H9 (cell line): ENCODE measurements at regions not wholly inside any gene's neighbourhood (a gene's known extent, or its start where the extent isn't known, plus 50 kb on each side); places are given as distances from the start of the nearest gene placed in this dataset.

Experiments
- DNase-seq: peaks from one replicate; pipeline ENCODE4 v3.0.0-alpha.2; 2017
- H2AFZ ChIP-seq: one replicate; pipeline ENCODE4 v1.6.1; 2013; ENCODE audit warnings: mild to moderate bottlenecking, low read length, control low read depth, moderate library complexity
- H2AK5ac ChIP-seq: 2 replicates; pipeline ENCODE4 v1.6.1; 2013; ENCODE audit warnings: low read length, control low read depth, mixed read lengths; ENCODE audit not compliant: insufficient read length
- H2BK120ac ChIP-seq: one replicate; pipeline ENCODE4 v1.6.1; 2013; ENCODE audit warnings: low read depth, mild to moderate bottlenecking, low read length, control low read depth, inconsistent platforms; ENCODE audit not compliant: poor library complexity, severe bottlenecking
- H2BK12ac ChIP-seq: 2 replicates; pipeline ENCODE4 v1.6.1; 2013; ENCODE audit warnings: low read length, control low read depth, mixed read lengths, low read depth; ENCODE audit not compliant: insufficient read length
- H2BK15ac ChIP-seq: 2 replicates; pipeline ENCODE4 v1.6.1; 2013; ENCODE audit warnings: low read depth, low read length, control low read depth
- H2BK20ac ChIP-seq: one replicate; pipeline ENCODE4 v1.6.1; 2013; ENCODE audit warnings: low read depth, mild to moderate bottlenecking, low read length, control low read depth, inconsistent platforms; ENCODE audit not compliant: poor library complexity, severe bottlenecking
- H2BK5ac ChIP-seq: 2 replicates; pipeline ENCODE4 v1.6.1; 2013; ENCODE audit warnings: low read length, control low read depth, mixed read lengths; ENCODE audit not compliant: insufficient read length
- H3K14ac ChIP-seq: 2 replicates; pipeline ENCODE4 v1.6.1; 2013; ENCODE audit warnings: low read length, control low read depth; ENCODE audit not compliant: insufficient read depth
- H3K18ac ChIP-seq: 2 replicates; pipeline ENCODE4 v1.6.1; 2013; ENCODE audit warnings: low read depth, mild to moderate bottlenecking, mixed read lengths, low read length, control low read depth; ENCODE audit not compliant: insufficient read length
- H3K23ac ChIP-seq: 2 replicates; pipeline ENCODE4 v1.6.1; 2013; ENCODE audit warnings: low read length, control low read depth, mixed read lengths, low read depth; ENCODE audit not compliant: insufficient read length
- H3K23me2 ChIP-seq: 2 replicates; pipeline ENCODE4 v1.6.1; 2013; ENCODE audit warnings: low read depth, mild to moderate bottlenecking, mixed read lengths, low read length, control low read depth; ENCODE audit not compliant: insufficient read length, poor library complexity, severe bottlenecking
- H3K27ac ChIP-seq: 2 replicates; pipeline ENCODE4 v1.5.1; 2013; ENCODE audit warnings: low read length, control low read depth, mixed read lengths, low read depth; ENCODE audit not compliant: insufficient read length
- H3K27me3 ChIP-seq: 2 replicates; pipeline ENCODE4 v1.6.1; 2013; ENCODE audit warnings: low read length, control low read depth, inconsistent platforms; ENCODE audit not compliant: insufficient read depth
- H3K4ac ChIP-seq: 2 replicates; pipeline ENCODE4 v1.6.1; 2013; ENCODE audit warnings: low read depth, mild to moderate bottlenecking, control low read depth, inconsistent platforms, low read length, moderate library complexity
- H3K4me1 ChIP-seq: 2 replicates; pipeline ENCODE4 v1.6.1; 2013; ENCODE audit warnings: low read length, control low read depth, inconsistent platforms; ENCODE audit not compliant: insufficient read depth
- H3K4me2 ChIP-seq: 2 replicates; pipeline ENCODE4 v1.6.1; 2013; ENCODE audit warnings: low read length, control low read depth, mixed read lengths; ENCODE audit not compliant: insufficient read length, insufficient read depth
- H3K56ac ChIP-seq: 2 replicates; pipeline ENCODE4 v1.6.1; 2013; ENCODE audit warnings: low read depth, mild to moderate bottlenecking, mixed read lengths, low read length, control low read depth; ENCODE audit not compliant: insufficient read length
- H3K79me1 ChIP-seq: 2 replicates; pipeline ENCODE4 v1.6.1; 2013; ENCODE audit warnings: low read depth, mild to moderate bottlenecking, moderate library complexity, low read length, control low read depth, inconsistent platforms; ENCODE audit not compliant: insufficient read depth, poor library complexity, severe bottlenecking
- H3K79me2 ChIP-seq: 2 replicates; pipeline ENCODE4 v1.6.1; 2013; ENCODE audit warnings: low read length, control low read depth, inconsistent platforms; ENCODE audit not compliant: insufficient read depth
- H3K9ac ChIP-seq: 2 replicates; pipeline ENCODE4 v1.6.1; 2013; ENCODE audit warnings: low read length, control low read depth, mixed read lengths; ENCODE audit not compliant: insufficient read length; ENCODE audit errors: extremely low read depth
- H3K9me3 ChIP-seq: one replicate; pipeline ENCODE4 v1.6.1; 2013; ENCODE audit warnings: low read depth, low read length, inconsistent platforms; ENCODE audit not compliant: control insufficient read depth
- H3T11ph ChIP-seq: one replicate; pipeline ENCODE4 v1.6.1; 2013; ENCODE audit warnings: mild to moderate bottlenecking, low read length, control low read depth, inconsistent platforms
- H4K20me1 ChIP-seq: one replicate; pipeline ENCODE4 v1.6.1; 2013; ENCODE audit not compliant: control insufficient read depth, insufficient read length, insufficient read depth
- H4K5ac ChIP-seq: 2 replicates; pipeline ENCODE4 v1.6.1; 2013; ENCODE audit warnings: low read depth, mild to moderate bottlenecking, mixed read lengths, low read length, control low read depth; ENCODE audit not compliant: insufficient read length
- H4K8ac ChIP-seq: replicated peaks from 2 replicates; pipeline ENCODE4 v1.6.1; 2013; ENCODE audit warnings: low read length, control low read depth, mixed read lengths, low read depth; ENCODE audit not compliant: insufficient read length
- H4K91ac ChIP-seq: 2 replicates; pipeline ENCODE4 v1.6.1; 2013; ENCODE audit warnings: low read depth, mild to moderate bottlenecking, moderate library complexity, mixed read lengths, low read length, control low read depth; ENCODE audit not compliant: insufficient read length
- H3K27ac Mint-ChIP-seq, 3 experiments: 2 replicates in 2 of 3; 3 replicates in 1 of 3; pipeline ENCODE4 v1.8.0; 2020 to 2021; ENCODE audit warnings: mixed read lengths in 3 of 3, mild to moderate bottlenecking in 1 of 3, moderate library complexity in 1 of 3
- H3K27me3 Mint-ChIP-seq: 2 replicates; pipeline ENCODE4 v1.8.0; 2021; ENCODE audit warnings: low read depth, mild to moderate bottlenecking, moderate library complexity, mixed read lengths
- H3K36me3 Mint-ChIP-seq, 3 experiments: 2 replicates in 2 of 3; 3 replicates in 1 of 3; pipeline ENCODE4 v1.8.0; 2020 to 2021; ENCODE audit warnings: low read depth in 3 of 3, mixed read lengths in 3 of 3; ENCODE audit not compliant: insufficient read depth in 1 of 3
- H3K4me1 Mint-ChIP-seq, 2 experiments: 2 replicates each; pipeline ENCODE4 v1.8.0; 2020; ENCODE audit warnings: mixed read lengths in 2 of 2
- H3K4me3 Mint-ChIP-seq, 2 experiments: 2 replicates in 1 of 2; 3 replicates in 1 of 2; pipeline ENCODE4 v1.8.0; 2020 to 2021; ENCODE audit warnings: mild to moderate bottlenecking in 2 of 2, mixed read lengths in 2 of 2, moderate library complexity in 1 of 2
- H3K9me3 Mint-ChIP-seq, 2 experiments: 2 replicates in 1 of 2; 3 replicates in 1 of 2; pipeline ENCODE4 v1.8.0; 2020; ENCODE audit warnings: mild to moderate bottlenecking in 2 of 2, mixed read lengths in 2 of 2, moderate library complexity in 1 of 2
- CTCF ChIP-seq: fragments of 200-600 bp; sonication (generic); conservative IDR thresholded peaks from 3 replicates; pipeline ENCODE4 v1.8.0; 2021; ENCODE audit warnings: antibody characterized with exemption, mild to moderate bottlenecking
- WGBS: extraction: QIAGEN DNeasy Blood & Tissue Kit; methylation state at CpG from one replicate; pipeline ENCODE4 v1.1.7; 2013; ENCODE audit warnings: missing lambda C conversion rate, low lambda C conversion rate, mixed read lengths; ENCODE audit not compliant: insufficient read length; ENCODE audit errors: extremely low coverage; 5-methylcytosine and 5-hydroxymethylcytosine counted together

- Histone ChIP-seq H3T11ph (no peak overlapping the region), H3K23ac (no peak overlapping the region), H3K4ac (no peak overlapping the region), H2AK5ac (no peak overlapping the region), H2BK5ac (no peak overlapping the region), H3K4me2 (no peak overlapping the region), H2AFZ (no peak overlapping the region), H3K23me2 (no peaks in the 10 kb centered on the region), H4K8ac (no peak overlapping the region), H4K5ac (no peak overlapping the region), H3K9me3 (no peaks in the 10 kb centered on the region), H3K27ac (no peak overlapping the region), H2BK20ac (no peak overlapping the region), H2BK12ac (no peak overlapping the region), H3K14ac (no peak overlapping the region), H3K79me2 (no peaks in the 10 kb centered on the region), H3K56ac (no peak overlapping the region), H3K18ac (no peak overlapping the region), H3K79me1 (no peaks in the 10 kb centered on the region), H3K9ac (no peak overlapping the region), H3K4me1 (no peaks in the 10 kb centered on the region), H2BK120ac (no peak overlapping the region), H3K27me3 (no peaks in the 10 kb centered on the region), H4K20me1 (no peaks in the 10 kb centered on the region), H4K91ac (no peak overlapping the region), H2BK15ac (no peak overlapping the region)
- TF ChIP-seq CTCF, result no peak
- Mint-ChIP-seq H3K27me3 (no peaks in the 10 kb centered on the region), H3K9me3 (peaks cover 2 to 3% of the 10 kb centered on the region in 2 experiments; a peak in 1 of 5 replicates), H3K4me1 (peaks cover 3 to 5% of the 10 kb centered on the region in 2 experiments; a peak in 2 of 4 replicates), H3K36me3 (peaks cover 0 to 5% (median 4%) of the 10 kb centered on the region in 3 experiments; a peak in 4 of 7 replicates), H3K27ac (no peak overlapping the region), H3K4me3 (no peak overlapping the region)
- DNase-seq, result no peak
- WGBS, result no CpG with 5 or more reads among the region's 6 CpGs
Observed at GRCh38 chr15:97078591-97078990, 748.1 kb downstream of the NR2F2 start.
